Amygdala (tissue), 56 donors: ENCODE measurements at regions not wholly inside any gene's neighbourhood (a gene's known extent, or its start where the extent isn't known, plus 50 kb on each side); places are given as distances from the start of the nearest gene placed in this dataset.

ENCODE experiments used
- DNase-seq, 56 donors: peaks; one replicate each; lab custom pipeline; 2025; lab: John Stamatoyannopoulos, UW

DNA sequence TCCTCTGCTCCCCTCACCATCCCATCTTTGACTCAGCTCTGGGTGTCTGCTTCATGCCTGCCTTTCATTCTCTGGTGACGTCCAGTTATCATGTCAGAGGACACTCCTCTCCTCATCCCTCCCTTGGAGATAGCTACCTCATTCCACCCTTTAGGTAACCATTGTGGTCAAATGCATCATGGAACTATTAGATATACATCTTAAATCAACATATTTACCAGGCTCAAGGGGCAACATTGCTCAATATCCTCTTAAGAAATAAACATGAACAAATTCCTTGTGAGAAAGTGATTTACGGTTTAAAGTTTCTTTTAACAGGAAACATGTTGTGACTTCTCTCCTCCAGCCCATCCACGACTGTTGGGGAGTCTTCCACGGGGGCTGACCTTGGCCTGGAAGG, 511.6 kb upstream of the IGFBP3 start:
- no peak for DNase-seq

DNA sequence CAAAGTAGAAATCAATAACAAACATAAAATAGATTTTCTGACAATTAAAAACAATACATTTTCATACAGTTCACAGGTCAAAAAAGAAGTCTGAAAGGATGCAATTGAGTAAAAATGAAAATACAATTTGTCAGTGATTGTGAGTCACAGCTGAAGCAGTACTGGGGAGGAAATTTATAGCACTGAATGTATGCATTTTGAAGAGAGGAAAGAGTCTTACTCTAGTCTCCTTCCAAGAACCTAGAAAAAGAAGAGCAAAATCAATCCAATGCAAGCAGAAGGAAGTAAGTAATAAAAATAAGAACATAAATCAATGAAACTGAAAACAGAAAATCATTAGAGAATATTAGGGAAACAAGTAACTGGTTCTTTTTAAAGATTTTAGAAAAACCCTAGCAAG, 507.2 kb upstream of the IGFBP3 start:
- no peak for DNase-seq

DNA sequence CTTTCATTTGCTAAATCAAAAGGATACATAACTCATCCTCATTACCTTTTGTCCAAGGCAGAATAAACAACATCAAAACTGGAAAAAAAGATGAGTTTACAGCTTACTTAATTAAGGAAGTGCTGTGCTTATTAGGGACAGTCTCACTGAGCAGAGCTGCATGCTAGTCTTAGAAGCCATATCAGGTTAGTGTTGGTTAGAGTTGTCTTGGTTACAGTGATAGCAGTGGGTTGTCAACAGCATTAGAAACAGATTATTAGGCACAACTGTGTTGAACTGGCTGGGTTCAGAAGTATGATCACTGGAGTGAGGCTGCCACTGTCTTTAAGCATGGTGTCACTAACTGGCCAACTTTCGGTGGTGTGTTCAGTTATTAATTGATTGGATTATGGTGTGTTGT, 503.9 kb upstream of the IGFBP3 start:
- no peak for DNase-seq

DNA sequence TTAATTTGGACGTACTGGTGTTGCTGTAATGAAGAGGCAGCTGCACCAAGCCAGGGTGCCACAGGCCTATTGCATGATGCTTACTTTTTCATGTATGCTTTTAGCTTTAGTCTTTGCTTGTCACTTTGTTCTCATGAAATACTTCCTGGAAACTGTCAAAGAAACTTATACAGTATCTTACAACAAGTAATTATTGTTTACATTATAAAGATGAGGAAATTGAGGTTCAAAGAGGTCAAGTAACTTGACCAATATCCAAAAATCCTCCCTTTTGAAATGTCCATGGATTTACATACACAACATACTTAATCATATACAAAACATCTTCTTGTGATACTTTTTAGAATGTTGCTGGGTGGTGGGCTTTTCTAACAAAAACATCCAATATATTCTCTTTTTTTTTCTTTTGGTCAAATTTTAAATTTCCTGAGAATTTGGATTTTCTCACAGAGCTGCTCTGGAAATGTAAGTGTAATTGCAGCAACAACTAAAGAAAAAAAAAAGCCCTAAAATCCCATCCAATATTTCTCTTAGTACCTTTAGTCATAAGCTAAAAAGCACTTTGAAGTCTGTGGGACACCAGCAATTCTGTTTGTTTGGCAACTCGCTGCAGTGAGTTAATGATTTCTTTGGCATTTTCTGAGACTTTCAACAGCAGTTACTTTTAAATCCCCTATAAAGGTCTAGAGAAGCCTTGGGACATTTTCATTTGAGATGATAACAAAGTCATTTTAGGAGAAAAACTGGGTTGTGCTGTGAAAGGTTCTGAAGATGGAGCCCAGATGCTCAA, 500.6 kb upstream of the IGFBP3 start:
- DNase-seq, result no peak

DNA sequence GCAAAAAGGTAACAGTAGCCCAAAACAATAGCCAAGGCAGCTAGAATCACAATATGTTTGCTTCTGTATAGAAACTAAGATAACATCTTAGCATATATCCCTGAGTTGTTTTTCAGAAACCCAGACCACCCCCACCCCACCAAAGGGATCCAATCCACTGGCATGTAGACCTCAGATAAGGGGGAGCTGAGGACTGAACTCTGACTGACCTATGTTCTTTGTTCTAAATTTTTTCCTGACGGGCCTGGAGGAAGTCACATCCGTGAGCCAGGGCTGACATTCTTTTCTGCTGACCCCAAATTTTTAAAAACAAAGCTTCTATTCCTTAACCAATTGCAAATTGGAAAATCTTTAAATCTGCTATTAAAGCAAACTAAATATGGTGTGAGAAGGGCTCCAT, 493.9 kb upstream of the IGFBP3 start:
- DNase-seq, result no peak

DNA sequence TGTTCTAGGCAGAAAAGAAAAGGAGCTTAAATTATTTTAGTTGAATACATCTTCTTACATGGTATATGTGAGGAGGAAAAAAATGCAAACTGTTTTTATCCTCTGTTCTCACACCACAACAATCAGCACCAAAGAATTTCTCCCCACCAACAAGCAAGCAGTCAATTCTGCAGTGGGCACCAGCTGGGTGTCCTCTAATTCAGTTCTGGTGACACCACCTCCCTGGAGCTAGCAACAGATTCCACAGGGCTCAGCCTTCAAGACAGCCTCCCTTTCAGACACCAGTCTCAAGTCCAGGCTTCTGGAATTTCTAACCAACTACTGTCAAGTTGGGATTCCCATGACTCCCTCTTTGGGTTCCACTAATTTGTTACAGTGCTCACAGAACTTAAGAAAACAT, 490.2 kb upstream of the IGFBP3 start:
- no peak for DNase-seq

DNA sequence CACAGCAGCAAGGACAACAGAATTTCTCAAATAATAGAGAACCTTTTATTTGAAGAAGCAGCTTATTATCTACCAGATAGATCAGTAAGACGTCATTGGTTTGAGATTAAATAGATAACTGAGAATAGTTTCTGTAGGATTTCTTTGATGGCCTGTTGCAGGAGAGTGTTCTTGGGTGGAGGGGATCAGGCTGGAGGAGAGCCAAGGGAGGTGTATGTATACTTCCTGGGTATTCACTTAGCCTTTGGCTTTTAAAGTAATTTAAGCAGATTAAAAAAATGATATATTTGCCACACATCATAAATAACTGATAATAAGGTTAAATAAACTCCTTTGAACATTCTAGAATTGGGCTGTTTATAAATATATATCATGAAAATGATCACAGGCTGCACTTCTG, 486.1 kb upstream of the IGFBP3 start:
- DNase-seq, result no peak

DNA sequence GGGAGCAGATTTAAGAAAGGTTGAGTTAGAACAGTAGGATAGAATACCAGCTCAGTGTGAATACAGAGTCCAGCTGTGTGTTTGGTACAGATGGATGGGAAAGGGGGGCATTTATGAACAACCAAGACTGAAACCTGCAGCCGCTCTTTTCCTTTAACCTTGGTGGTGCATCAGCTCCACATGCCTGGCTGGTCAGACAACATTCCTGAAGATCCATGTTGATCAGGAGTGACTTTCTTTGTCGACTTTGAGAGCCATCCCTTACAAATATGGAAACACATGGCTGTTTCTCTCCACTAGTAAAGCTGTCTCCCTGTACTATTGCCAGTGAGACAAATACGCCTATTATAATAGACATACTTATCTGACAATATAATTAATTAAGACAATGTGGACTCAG, 476.5 kb upstream of the IGFBP3 start:
- DNase-seq, result no peak

DNA sequence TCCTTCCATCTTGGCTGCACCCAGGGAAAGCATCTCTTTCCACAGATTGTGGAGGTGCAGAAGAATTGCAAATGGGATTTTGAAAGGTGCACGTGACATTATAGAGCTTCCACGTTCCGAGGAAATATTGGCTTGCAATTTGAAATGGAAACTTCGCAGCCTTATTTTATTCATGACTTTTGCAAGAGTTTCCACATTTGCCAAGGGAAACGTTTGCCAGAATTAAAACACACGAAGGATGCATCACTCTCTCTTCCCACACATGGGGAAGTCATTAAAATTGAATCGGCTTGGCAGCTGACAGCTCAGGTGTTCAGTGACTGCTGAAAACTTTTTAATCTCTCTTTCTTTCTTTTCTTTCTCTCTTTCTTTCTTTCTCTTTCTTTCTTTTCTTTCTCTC, 475.4 kb upstream of the IGFBP3 start:
- DNase-seq, result no peak

DNA sequence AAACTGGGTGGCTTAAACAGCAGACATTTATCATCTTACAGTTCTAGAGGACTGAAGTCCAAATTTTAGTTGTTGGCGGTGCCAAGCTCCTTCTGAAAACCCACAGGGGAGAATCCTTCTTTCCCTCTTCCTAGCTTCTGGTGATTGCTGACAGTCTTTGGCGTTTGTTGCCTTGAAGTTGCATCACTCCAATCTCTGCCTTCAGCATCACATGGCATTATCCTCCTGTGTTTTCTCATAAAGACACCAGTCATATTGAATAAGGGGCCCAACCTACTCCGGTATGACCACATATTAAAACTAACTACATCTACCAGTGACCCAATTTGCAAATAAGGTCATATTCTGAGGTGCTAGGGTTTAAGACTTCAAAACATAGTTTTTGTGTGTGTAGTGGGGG, 472.1 kb upstream of the IGFBP3 start:
- DNase-seq, result no peak

DNA sequence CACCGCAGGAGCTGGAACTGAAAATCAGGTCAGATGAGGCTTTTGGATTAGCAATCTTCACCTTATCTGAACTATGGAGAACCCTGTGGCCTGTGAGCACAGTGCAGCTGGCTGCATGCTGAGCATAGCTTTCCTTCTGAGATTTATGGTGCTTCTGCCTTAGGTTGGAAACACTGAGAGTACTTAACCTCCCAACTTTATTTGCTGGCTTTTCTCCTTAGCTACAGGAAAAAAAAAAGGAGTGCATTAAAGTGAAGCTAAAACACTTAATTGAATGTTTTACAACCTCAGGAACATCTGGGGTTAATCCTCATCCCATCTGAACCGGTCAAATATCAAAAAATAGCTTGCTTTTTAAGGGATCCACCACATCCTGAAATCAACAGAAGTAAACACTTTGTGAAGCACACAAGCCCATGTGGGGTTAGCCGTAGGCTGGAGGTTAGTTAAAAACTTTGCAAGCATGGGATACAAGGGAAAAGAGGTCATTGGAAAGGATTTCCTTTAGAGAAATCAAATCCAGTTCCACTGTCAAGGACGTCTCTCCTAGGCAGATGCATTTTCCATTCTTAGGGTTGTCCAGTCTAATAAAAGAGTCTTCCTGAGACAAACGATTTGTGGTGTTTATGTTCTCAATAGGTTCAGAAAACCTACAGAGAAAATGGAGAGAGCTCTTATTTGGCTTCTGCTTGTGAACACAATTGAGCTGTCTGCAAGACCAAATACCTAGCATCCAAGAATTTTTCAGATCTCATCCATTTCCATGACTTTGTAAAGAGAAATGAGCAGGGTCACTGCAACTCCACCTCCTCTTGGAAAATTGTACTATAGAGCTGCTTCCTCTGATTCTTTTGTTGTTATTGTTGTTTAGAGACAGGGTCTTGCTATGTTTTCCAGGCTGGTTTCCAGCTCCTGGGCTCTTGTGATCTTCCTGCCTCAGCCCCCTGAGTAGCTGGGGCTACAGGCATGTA, 470.4 kb upstream of the IGFBP3 start:
- no peak for DNase-seq

DNA sequence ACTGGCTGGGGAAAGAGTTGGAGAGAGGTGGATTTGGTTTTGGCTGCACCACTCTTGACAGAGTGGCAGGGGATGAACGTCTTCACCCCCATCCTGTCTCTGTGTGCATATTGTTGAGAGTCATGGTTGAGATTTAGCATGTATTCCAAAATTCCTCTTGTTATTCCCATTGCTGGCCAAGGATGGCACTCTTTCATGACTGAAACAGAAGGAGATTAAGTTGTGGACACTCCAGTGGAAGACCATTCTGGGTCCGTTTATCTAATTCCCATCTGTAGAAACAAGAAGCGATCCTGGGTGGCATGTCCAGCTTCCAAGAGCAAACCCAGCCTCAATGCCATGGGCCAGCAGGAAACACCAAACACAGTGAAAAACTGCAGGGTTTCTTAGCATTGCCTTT, 469.0 kb upstream of the IGFBP3 start:
- no peak for DNase-seq

DNA sequence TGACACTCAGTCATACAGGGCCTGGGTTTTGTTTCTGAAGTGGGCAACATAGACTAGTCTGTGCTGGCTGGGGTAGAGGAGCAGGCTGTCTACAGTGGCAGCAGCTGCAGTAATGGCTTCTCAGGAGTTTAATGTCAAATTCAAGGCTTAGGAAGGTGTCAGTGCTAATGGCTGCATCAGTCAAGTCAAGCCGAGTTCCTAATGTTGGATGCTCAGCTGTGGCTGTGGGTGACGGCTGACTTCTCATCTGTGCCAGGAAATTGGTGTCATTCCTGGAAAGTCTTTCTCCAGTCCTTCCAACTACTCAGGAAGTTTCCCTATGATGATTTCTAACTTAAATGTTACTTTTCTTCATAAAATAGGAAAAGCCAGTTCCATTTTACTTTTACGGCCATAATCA, 468.1 kb upstream of the IGFBP3 start:
- DNase-seq, result no peak

DNA sequence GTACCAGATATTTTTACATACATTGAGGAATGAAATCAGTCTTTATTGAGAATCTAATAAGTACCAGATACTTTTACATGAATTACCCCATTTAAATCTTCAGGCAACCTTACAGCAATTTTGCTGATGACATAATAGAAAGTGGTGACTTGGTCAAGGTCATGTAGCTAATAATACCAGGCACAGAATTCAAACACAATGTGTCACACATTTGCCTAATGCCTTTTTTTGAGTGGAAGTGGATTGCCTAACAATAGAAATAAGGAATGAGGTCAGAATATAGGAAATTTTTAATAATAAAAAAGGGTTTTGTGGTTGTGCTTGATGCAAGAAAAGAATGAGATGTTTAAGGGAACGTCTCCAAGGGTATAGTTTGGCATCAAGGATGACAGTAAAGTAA, 466.6 kb upstream of the IGFBP3 start:
- no peak for DNase-seq

DNA sequence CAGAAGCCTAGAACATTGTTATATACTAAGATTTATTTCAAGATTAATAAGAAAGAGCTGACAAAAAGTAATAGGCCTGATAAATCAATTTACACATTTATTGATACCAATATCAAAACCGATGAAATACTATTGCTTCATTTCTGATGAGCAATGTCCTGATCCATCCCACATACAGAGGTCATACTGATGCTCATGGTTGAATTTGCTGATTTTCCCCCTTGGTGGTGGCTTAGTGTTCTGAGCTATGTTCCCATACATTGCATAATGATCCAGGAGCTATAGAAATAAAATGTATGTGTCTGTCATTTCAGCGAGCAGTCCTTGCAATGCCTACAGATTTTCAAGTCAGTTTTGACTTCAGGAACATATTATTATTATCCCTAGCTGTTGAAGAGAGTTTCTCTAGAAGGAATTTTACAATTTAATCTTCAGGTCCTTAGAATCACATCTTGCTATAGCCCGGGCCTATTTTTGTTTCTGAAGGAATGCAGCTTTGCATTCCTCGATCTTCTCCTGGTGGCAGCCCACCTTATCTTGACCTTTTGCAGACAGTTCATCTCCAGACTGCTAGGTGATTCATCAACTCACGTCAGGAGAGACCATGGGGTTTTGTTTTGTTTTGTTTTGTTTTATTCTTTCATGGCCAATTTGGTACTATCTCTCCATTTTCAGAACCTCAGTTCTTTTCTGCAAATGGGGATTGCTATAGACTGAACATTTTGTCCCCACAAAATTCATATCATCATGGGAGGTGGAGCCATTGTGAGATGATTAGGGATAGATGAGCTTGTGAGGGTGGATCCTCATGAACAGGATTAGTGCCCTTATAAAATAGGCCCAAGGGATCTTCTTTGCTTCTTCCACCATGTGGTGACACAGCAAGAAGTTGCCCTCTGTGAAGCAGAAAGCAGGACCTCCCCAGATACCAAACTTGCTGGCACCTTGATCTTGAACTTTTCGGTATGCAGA, 465.6 kb upstream of the IGFBP3 start:
- no peak for DNase-seq

DNA sequence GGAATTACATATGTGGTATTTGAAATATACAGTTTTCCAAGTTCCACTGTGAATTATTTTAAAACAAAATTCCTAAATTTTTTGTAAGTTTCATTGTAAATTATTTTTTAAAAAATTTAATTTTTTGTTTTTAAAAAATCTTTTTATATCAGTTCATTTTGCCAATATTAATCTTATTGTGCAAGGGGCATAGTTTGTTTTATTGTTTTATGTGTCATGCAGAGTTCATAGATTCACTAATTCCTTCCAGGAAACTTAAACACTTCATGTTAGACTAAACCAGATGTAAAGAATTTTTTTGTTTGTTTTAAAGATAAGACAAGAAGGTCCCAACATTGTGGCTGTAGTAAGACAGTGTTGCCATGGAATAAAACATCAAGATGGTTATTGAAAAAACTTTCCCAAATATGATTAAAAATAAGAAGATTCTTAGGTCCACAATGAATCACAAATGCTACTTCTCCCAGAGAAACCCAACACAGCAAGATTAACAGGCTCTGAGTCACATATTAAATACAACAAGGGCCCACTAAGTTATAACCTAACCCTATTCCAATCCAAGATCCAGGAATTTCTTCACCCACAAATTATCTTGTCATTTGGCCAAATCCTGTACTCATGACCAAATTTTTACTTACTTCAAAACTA, 464.7 kb upstream of the IGFBP3 start:
- DNase-seq, result no peak

DNA sequence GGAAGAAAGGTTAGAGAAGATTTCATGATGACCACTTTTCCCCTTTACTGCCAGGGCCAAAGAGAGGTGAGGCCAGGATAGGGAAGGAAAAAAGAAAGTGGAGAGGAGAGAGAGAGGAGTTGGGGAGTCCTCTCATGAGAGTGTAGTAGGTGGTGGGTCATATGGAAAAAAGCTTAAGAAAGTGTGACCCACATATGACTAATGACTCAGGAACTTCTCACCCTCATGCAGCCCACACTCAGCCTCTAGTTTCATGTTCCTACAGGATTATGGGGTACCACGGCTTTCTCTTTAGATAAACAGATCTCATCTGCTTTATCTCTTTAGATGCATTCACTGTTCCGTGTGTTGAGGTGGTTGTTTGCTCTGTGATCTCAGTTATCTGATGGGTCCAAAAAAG, 462.5 kb upstream of the IGFBP3 start:
- DNase-seq, result no peak

DNA sequence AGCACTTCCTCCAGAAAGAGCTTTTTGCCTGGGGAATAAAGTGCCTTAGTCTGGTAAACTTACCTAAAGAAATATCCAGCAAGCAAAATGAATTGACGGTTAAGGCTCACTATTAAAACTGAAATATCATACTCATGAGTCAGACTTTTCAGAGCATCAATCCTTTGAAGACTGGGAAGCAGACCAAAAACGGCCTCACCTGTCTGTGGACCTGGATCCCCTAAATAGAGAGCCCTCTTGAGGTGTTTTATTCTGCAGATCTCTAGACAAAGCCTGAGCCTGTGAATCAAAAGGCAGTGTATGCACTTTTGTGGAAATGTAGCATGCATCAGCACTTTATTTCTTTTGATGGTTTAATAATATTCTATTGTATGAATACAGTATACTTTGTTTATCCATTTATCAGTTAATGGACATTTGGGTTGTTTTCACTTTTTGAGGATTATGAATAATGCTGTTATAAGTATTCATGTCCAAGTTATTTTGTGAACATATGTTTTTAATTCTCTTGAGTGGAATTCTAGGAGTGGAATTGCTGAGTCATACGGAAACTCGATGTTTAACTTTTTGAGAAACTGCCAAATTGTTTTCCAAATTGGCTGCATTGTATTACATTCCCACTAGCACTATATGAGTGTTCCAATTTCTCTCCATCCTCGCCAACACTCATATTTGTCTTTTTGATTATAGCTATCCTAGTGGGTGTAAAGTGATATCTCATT, 449.0 kb upstream of the IGFBP3 start:
- no peak for DNase-seq

DNA sequence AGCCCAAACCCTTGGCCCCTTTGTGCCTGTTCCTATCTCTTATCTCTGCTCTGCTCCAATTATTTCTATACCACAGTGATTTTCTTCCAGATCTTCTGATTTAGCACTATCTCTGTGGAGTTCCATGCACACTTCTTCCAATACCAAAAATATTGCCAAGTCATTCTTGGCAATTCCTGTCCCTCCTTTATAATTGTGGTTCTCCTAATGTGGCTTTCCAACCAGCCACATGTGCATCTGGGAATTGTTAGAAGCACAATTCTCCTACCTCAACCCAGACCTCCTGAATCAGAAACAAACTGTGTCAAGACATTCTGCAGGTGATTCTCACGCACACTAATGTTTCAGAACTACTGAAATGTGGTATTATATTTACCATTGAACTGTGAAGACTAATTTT, 447.8 kb upstream of the IGFBP3 start:
- DNase-seq, result no peak

DNA sequence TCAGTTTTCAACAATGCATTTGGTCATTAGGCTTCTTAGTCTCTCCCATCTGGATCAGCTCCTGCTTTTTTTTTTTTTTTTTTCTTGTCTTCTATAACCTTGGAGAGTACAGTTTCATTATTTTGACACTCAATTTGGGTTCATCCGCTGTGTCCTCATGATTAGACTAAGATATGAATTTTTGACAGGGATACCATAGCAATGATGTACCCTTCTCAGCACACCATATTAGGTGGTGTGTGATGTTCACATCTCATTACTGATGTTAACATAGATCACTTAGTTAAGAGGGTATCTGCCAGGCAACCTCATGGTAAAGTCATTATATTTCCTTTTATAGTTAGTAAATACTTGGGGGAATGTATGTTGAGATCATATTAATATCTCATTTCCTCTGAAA, 445.5 kb upstream of the IGFBP3 start:
- DNase-seq, result no peak
